ENCODE measurements at regions not wholly inside any gene's neighbourhood (a gene's known extent, or its start where the extent isn't known, plus 50 kb on each side); places are given as distances from the start of the nearest gene placed in this dataset.

- TF ChIP-seq CTCF (conservative IDR thresholded peaks at IDR 0.05; ENCODE audit: low read length) (no peak), EZH2phosphoT487 (IDR thresholded peaks at IDR 0.05; ENCODE audit: borderline replicate concordance) (no peak)
These were observed 241.0 kb upstream of the IRX1 start for GRCh38 chr5:3354606-3355005.

Measured in Loucy (cell line).